ENCODE measurements at regions not wholly inside any gene's neighbourhood (a gene's known extent, or its start where the extent isn't known, plus 50 kb on each side); places are given as distances from the start of the nearest gene placed in this dataset.

DNA sequence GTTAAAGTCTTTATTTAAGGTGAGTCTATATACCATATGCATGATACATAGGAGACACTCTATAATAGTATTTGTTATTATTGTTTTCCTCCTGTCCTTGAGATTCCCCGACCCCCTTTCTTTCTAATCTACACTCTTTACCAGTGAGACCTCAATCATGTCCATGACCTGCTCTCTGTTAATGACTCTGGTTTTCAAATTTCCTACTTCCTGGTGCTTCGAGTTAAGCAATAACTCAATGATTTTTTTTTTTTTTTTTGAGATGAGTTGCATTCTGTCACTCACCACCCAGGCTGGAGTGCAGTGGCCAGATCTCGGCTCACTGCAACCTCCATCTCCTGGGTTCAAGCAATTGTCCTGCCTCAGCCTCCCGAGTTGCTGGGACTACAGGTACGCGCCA, 574.6 kb upstream of the SLC35B3 start:
- Histone ChIP-seq H3K4me1 (no peaks in the 10 kb centered on the region), H3K27me3 (no peaks in the 10 kb centered on the region), H3K36me3 (no peaks in the 10 kb centered on the region), H3K9me3 (no peaks in the 10 kb centered on the region), H3K4me3 (no peak overlapping the region), H3K27ac (no peak overlapping the region)
- in situ Hi-C loops (cut with MboI; ENCODE audit: low sequenced_read_pairs in 4 of 4) (no loop called here), intact Hi-C loops (cut with DNase I; ENCODE audit: low total_unique reads) (no loop called here)
- TF ChIP-seq, protein P1, sequence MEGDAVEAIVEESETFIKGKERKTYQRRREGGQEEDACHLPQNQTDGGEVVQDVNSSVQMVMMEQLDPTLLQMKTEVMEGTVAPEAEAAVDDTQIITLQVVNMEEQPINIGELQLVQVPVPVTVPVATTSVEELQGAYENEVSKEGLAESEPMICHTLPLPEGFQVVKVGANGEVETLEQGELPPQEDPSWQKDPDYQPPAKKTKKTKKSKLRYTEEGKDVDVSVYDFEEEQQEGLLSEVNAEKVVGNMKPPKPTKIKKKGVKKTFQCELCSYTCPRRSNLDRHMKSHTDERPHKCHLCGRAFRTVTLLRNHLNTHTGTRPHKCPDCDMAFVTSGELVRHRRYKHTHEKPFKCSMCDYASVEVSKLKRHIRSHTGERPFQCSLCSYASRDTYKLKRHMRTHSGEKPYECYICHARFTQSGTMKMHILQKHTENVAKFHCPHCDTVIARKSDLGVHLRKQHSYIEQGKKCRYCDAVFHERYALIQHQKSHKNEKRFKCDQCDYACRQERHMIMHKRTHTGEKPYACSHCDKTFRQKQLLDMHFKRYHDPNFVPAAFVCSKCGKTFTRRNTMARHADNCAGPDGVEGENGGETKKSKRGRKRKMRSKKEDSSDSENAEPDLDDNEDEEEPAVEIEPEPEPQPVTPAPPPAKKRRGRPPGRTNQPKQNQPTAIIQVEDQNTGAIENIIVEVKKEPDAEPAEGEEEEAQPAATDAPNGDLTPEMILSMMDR (IDR thresholded peaks at IDR 0.05 in 4 of 5, conservative IDR thresholded peaks at IDR 0.05 in 1 of 5) = no peak
- TF ChIP-seq POLR2A (IDR thresholded peaks at IDR 0.05) = no peak
- DNase-seq = no peak
- no peak for ATAC-seq

DNA sequence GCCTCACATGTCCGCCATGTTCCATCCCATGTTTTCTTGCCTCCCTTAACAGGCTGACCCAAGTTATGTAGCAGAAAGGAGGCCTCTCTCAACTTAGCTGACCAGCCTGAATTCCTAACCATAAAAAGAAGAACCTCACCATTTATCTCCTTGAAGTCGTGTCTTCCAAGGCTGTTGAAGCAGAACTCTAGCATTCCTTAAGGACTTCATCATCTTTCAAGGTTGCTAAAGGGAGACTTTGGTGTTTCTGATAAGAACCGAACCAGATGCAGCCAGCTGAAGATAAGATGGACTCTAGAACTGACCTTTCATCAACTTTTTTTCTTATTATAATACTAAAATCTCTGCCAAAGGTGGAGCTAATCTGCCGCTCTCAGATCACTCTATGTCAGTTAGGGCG, 571.7 kb upstream of the SLC35B3 start:
- ATAC-seq = no peak
- H3K27ac ChIP-seq = no peak overlapping the region
- H3K9me3 ChIP-seq = no peaks in the 10 kb centered on the region
- TF ChIP-seq, protein P1 (IDR thresholded peaks at IDR 0.05 in 4 of 5, conservative IDR thresholded peaks at IDR 0.05 in 1 of 5) = no peak
- no peak for TF ChIP-seq POLR2A (IDR thresholded peaks at IDR 0.05)
- H3K27me3 ChIP-seq = no peaks in the 10 kb centered on the region
- H3K4me3 ChIP-seq = no peak overlapping the region
- DNase-seq = no peak
- no peaks in the 10 kb centered on the region for H3K36me3 ChIP-seq
- intact Hi-C loops (cut with DNase I; ENCODE audit: low total_unique reads) = no loop called here
- no peaks in the 10 kb centered on the region for H3K4me1 ChIP-seq
- in situ Hi-C loops (cut with MboI; ENCODE audit: low sequenced_read_pairs in 4 of 4) = no loop called here

DNA sequence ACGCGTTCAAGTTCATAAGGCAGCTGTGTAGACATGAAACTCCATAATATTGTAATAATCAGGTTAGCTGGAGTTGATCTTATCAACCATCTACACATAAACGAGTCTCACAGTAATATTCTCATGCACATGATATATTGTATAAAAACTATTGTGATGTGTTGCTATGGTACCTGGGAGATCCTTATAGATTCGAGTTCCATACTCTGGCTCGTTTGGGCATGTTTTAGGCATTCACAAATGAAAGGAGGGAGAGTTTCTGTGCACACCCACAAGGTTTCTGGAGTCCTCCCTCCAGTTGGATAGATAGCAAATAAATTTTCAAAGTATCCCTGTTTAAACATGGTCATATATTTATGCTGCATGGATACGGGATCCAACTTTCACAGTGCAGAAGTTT, 567.5 kb upstream of the SLC35B3 start:
- Histone ChIP-seq H3K27ac (no peak overlapping the region), H3K4me3 (no peak overlapping the region), H3K36me3 (no peaks in the 10 kb centered on the region), H3K4me1 (no peaks in the 10 kb centered on the region), H3K27me3 (no peaks in the 10 kb centered on the region), H3K9me3 (no peaks in the 10 kb centered on the region)
- DNase-seq (no peak), ATAC-seq (no peak)
- TF ChIP-seq, protein P1 (IDR thresholded peaks at IDR 0.05 in 4 of 5, conservative IDR thresholded peaks at IDR 0.05 in 1 of 5) = no peak
- no peak for TF ChIP-seq POLR2A (IDR thresholded peaks at IDR 0.05)
- intact Hi-C loops (cut with DNase I; ENCODE audit: low total_unique reads) = no loop called here
- in situ Hi-C loops (cut with MboI; ENCODE audit: low sequenced_read_pairs in 4 of 4) = no loop called here

DNA sequence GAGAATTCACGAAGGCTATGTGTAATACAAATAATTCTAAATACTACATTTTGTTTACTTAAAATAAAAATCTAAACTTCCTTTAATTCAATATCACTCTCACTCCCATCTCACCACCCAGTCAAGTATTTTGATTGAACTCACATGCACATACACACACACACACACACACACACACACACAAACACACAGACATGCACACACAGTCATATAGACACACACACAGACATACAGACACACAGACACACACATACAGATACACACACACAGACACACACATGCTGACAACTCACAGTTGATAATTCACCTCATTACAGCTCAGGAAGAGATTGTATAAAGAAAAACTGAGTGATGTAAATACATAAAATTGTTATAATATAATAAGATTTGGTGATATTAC, 559.8 kb upstream of the SLC35B3 start:
- no peak for TF ChIP-seq POLR2A (IDR thresholded peaks at IDR 0.05)
- TF ChIP-seq, protein P1 (IDR thresholded peaks at IDR 0.05 in 4 of 5, conservative IDR thresholded peaks at IDR 0.05 in 1 of 5) = no peak
- Histone ChIP-seq H3K27me3 (no peaks in the 10 kb centered on the region), H3K27ac (no peak overlapping the region), H3K4me1 (no peaks in the 10 kb centered on the region), H3K4me3 (no peak overlapping the region), H3K36me3 (no peaks in the 10 kb centered on the region), H3K9me3 (no peaks in the 10 kb centered on the region)
- ATAC-seq (no peak), DNase-seq (no peak)
- intact Hi-C loops (cut with DNase I; ENCODE audit: low total_unique reads) (no loop called here), in situ Hi-C loops (cut with MboI; ENCODE audit: low sequenced_read_pairs in 4 of 4) (loop anchor here in 2 of 4 donors (25.0 kb wide), 1 partner anchor 1442 kb away; no protein-coding TSS in a partner anchor)

DNA sequence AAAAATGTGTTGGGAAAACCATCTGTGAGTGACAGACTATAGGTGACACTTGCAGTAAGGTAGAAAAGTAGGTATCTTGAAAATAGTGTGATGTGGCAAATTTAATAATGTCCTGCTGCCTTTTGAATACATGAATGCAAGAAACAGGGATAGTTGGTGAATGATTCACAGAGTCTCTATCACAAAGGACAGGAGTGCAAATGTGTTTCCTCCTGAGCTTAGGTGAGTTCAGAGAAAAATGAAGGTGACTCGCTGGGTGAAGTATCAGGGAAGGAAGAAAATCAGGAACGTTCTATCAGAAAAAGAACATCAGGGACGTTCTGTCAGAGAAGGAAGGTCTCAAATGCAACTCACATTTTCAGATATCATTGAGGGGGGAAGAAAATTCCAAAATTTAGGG, 557.8 kb upstream of the SLC35B3 start:
- no peak for TF ChIP-seq POLR2A (IDR thresholded peaks at IDR 0.05)
- TF ChIP-seq, protein P1 (IDR thresholded peaks at IDR 0.05 in 4 of 5, conservative IDR thresholded peaks at IDR 0.05 in 1 of 5) = no peak
- in situ Hi-C loops (cut with MboI; ENCODE audit: low sequenced_read_pairs in 4 of 4) = loop anchor here in 2 of 4 donors (25.0 kb wide), 1 partner anchor 1444 kb away; no protein-coding TSS in a partner anchor
- Histone ChIP-seq H3K36me3 (no peaks in the 10 kb centered on the region), H3K9me3 (no peaks in the 10 kb centered on the region), H3K27ac (no peak overlapping the region), H3K4me3 (no peak overlapping the region), H3K27me3 (no peaks in the 10 kb centered on the region), H3K4me1 (no peaks in the 10 kb centered on the region)
- intact Hi-C loops (cut with DNase I; ENCODE audit: low total_unique reads) = no loop called here
- no peak for DNase-seq
- ATAC-seq = no peak

All from gastrocnemius medialis (tissue), 4 donors.